ENCODE measurements at regions not wholly inside any gene's neighbourhood (a gene's known extent, or its start where the extent isn't known, plus 50 kb on each side); places are given as distances from the start of the nearest gene placed in this dataset.

DNA sequence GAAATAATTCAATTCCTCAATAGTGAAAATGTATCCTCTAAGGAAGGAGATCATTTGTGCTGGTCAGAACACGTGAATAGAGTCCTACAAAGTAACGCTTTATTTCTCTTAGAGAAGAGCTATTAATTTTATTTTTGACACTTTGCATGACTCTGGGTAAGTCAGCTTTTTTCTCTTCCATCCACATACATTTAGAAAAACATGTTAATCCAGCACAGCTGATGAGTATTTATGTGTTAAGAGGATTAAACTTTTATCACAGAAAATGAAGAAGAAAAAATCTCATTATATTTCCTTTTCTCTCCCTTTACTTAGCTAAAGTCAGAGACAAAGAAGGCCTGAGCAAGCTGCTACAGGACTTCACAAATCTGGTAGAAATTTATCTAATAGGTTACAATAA is 649.5 kb upstream of the CCDC179 start:
- no peak for TF ChIP-seq POLR2A (IDR thresholded peaks at IDR 0.05)
- TF ChIP-seq, protein P1, sequence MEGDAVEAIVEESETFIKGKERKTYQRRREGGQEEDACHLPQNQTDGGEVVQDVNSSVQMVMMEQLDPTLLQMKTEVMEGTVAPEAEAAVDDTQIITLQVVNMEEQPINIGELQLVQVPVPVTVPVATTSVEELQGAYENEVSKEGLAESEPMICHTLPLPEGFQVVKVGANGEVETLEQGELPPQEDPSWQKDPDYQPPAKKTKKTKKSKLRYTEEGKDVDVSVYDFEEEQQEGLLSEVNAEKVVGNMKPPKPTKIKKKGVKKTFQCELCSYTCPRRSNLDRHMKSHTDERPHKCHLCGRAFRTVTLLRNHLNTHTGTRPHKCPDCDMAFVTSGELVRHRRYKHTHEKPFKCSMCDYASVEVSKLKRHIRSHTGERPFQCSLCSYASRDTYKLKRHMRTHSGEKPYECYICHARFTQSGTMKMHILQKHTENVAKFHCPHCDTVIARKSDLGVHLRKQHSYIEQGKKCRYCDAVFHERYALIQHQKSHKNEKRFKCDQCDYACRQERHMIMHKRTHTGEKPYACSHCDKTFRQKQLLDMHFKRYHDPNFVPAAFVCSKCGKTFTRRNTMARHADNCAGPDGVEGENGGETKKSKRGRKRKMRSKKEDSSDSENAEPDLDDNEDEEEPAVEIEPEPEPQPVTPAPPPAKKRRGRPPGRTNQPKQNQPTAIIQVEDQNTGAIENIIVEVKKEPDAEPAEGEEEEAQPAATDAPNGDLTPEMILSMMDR (IDR thresholded peaks at IDR 0.05) = no peak
